ENCODE measurements at regions not wholly inside any gene's neighbourhood (a gene's known extent, or its start where the extent isn't known, plus 50 kb on each side); places are given as distances from the start of the nearest gene placed in this dataset.
"Not testable (repeated sequence)": the region's sequence is repeated elsewhere in the genome, so short reads cannot be mapped to it uniquely, and the experiment has no call there.

DNA sequence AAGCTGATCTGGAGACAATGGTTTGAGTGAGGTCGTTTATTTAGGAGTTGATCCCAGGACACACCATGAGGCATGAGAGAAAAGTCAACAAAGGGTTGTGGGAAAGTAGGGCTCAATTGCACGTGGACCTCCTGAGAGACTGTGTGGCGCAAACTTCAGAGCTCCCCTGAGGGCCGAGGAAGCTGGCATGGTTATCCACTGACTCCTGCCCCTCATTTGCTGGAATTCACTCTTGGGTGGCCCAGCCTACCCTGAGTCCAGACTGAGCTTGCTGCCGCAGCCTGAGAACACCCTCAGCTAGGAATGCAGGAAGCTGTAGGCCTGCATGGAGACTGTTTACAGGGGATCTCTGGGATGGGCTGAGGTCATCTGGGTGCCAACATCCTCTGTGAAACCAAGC is 301.0 kb downstream of the RWDD3 start:
- no peak for DNase-seq

DNA sequence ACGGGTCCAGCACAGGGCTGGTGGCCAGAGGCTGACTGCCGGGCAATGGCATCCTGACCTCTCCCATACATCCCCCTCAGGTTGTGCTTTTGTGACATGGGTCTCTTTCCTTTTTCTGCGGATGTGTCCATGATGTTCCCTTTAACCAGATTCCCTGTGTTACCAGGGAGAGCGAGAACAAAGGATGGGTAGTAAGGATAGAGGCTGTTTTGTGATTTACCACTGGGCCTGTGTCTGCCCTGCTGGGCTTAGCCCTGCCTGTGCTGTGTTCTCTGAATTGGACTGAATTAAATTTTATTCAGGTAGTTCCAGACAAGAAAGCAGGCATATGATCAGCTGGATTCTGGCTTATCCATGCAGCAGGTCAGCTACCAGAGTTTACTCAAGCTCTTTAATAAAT is 301.6 kb downstream of the RWDD3 start:
- DNase-seq: no peak

- DNase-seq: no peak
Measured at GRCh38 chr1:95536501-95536900, 302.5 kb downstream of the RWDD3 start.

DNA sequence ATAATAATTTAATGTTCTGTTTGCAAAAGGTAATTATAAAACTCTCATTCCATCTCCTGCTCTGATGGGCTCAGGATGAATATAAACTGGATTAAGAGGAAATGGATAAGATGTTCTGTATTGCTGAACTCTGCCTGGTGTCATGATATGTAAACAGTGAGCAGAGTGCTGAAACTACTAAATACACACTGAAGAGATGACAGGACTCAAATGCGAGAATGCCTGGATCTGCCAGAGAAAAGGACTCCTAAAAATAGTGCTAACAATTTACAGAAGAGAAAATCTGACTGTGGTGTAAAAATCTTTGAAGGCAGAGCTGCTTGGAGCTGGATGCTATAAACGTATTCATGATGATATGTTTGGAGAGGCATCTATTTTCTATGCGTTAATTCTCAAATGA is 303.2 kb downstream of the RWDD3 start:
- no peak for DNase-seq

DNA sequence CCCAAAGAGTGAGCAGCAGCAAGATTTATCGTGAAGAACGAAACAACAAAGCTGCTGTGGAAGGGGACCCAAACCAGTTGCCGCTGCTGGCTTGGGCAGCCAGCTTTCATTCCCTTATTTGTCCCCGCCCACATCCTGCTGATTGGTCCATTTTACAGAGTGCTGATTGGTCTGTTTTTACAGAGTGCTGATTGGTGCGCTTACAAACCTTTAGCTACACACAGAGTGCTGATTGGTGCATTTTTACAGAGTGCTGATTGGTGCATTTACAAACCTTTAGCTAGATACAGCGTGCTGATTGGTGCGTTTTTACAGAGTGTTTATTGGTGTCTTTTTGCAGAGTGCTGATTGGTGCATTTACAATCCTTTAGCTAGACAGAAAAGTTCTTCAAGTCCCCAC is 304.2 kb downstream of the RWDD3 start:
- not testable (repeated sequence) for DNase-seq

DNA sequence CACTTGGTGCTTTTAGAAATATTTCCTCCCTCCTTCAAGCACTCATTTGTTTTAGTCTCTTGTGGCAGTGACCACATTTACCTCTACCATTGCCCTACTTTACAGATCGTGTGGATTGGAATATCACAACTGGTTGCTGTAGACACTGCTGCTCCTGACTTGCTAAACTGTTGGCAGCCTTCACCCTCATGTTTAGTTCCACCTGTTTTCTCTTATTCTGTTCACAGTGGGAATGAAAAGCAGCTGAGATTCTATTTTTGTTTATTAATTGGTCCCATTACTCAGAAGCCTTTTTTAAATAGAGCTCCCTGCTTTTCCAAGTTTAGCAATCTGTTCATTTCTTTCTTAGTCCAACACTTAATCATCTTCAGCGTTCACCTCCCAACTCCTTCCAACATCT is 308.9 kb downstream of the RWDD3 start:
- DNase-seq: no peak

- no peak for DNase-seq
Measured at GRCh38 chr1:95547005-95547404, 313.0 kb downstream of the RWDD3 start.

- DNase-seq: no peak
Measured at GRCh38 chr1:95548211-95548610, 314.2 kb downstream of the RWDD3 start.

DNA sequence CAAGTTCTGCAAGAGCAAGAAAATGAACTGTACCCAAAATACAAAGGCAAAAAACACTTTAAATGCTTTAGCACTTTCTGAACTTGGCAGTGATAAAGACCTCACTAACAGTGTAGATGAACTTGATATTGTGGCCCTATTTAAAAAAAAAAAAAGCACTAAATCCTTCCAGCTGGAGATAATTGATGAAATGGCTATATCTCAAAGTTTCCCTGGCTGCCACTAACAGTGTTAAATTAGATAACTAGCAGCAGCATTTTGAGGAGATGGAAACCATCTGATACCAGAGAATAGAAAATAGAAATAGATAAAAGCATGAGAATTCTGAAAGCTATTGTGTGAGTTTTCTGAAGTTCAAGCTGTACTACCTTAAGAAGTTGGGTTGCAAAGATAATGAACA is 317.2 kb downstream of the RWDD3 start:
- no peak for DNase-seq

GRCh38 chr1:95553595-95553994 is 319.6 kb downstream of the RWDD3 start:
- no peak for DNase-seq

GRCh38 chr1:95554408-95554807 is 320.4 kb downstream of the RWDD3 start:
- no peak for DNase-seq

DNA sequence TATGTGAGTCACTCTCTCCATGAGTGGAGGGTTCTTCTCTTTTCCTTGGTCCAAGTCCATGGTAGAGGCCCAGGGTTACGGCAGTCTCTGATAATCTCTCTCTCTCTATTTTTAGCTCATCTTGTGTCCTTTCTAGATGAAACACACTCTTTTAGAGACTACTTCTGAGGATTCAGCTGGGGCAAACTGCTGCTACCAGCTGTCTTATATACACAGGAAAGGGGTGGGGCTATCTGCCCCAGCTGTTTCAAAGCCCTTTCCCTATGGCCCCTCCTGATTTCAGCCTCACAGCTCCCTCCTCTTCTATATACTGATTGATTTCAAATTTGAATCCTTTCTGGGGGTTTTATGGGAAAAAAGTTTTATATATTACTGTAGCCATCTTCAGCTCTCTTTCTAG is 324.8 kb downstream of the RWDD3 start:
- no peak for DNase-seq

DNA sequence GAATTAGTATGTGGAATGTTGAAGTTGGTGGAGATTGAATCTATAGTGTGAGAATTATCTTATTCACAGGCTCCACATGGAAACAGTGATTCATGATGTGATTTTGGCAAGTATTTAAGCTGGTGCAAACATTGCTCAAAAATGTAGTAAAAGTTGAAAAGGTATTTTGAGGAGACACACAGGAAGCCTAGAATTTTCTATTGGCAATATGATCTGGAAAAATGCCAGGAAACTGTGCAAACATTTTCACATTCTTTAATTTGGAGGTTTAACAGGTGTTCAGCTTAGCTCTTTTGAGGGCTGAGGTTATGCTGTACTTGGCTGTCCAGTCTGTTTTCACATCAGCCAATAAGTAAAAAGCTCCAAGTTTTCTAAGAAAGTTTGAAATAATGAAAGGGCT is 327.3 kb downstream of the RWDD3 start:
- DNase-seq: no peak

DNA sequence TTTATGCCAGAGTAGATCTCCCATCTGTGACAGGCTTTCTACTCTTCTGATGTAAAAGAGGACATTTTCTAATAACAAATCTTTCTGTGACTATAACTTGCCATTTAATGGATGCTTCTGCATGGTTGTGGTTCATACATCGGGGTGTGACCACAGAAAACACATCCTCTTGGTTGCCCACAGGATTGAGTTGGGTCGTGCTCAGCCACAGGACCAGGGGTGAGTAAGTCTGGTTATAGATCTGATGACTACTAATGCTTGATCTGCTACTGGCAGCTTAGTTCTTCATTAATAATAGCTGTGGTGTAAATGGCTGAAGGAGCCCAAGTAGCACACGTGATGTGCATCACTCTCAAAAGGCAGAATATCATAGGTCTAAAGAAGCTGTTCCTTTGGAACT is 328.2 kb downstream of the RWDD3 start:
- DNase-seq: no peak

DNA sequence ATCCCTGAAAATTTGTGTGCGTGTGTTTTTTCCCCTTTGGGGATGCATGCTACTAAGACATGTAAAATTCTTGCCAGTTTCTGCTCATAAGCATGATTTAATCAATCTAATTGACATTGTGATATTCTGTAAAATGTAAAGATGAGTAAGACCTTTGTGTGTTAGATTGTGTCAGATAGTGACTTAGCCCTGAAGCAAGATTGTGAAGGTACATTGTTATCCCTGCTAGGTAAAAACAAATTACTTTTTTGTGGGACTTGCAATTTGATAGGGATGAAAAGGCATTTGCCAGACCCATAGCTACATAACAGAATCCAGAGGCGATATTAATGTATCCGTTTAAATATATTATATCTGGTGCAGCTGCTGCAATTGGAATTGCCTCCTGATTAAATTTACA is 338.0 kb downstream of the RWDD3 start:
- DNase-seq: no peak

GRCh38 chr1:95572962-95573361 is 339.0 kb downstream of the RWDD3 start:
- DNase-seq: no peak

GRCh38 chr1:95575291-95575690 is 341.3 kb downstream of the RWDD3 start:
- no peak for DNase-seq

DNA sequence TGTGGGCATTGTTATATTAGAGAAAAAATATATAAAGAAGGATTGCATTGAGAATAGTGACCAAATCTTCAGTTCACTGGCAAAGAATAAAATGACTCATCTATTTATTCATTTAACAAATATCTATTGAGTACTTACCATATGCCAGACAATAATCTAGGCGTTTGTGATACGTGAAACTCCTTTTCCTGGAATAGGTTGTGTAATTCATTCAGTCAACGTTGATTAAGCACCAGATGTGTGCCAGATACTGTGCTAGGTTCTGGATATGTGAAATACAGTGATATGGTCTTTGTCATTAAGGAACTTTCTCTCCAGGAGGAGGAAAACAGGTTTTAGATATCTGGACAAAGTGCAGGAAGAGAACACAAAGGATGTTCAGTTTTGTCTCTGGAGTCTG is 344.5 kb downstream of the RWDD3 start:
- DNase-seq: no peak

DNA sequence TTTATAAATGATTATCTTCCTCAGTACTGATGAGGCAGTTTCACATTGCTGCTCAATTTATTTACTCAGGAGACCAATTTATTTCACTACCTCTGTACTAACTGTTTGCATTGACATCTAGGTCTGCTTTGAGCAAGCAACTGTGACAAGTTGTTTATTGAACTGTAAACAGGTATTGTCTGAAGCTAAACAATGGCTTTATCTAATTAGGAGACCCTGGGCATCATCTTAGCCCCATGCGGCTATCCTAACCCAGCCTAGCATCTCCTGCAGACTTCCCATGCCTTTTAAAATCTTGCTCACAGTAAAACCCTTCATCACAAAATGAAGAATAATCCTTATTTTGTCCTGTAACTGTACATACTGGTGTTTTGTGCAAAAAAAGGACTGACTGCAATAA is 348.2 kb downstream of the RWDD3 start:
- no peak for DNase-seq

DNA sequence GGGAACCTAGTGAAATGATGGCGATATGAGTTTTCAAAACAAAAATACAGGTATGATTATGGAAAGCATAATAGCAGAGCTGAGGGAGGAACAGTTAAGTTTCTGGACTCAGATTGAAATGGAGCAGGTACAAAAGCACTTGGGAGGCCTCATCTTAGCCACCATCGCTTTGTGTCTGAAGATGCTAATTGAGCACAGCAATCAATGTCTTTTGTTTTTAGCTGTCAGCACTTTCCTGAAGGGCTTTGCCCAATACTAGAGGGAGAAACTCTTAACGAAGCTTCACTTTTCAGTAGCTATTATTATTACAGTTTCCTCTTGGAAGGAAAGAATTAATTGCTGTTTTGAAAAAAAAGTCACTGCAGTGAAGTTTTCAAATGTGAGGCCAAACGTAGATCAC is 348.7 kb downstream of the RWDD3 start:
- DNase-seq: no peak

DNA sequence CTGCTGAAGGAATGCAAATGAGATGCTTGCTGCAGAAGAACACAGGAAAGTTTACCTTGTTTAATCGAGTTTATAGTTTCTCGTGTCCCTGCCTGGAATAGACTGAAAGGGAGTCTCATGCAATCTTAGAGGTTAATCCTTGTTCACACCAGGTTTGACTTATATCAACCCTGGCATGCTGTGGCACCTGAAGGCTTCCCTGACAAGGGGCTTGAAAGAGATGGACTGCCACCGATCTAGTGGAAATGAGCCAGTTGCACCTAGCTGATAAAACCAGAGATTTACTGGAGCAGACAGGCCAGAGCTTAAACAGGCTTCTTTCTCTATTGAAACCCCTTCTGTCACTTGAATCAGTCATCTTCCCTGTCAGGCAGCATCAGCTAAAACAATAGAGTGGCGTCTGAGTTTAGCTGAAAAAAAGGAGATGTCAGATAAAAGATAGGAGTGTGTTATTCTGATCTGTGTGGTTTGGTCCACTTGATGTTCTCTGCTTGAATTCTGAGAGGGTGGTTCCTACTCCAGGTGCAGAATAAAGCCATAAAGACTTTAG is 349.7 kb downstream of the RWDD3 start:
- no peak for DNase-seq

DNA sequence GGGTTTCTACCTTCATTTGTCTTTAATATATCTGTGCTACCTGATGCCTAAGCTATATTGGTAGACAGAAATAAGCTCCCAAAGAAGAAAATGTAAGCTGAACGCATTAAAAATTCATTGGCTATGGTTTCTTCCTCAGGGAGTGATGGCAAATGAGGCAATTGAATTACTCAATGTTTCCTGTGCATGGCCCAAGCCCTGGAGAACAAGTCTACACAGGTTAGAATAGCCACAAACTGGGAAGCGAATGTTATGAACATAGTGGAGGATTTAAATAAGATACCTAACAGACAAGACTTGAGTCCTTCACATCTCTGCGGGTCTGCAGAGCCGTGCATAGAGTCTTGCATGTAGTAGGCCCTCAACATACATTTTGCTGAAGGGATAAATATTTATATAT is 350.3 kb downstream of the RWDD3 start:
- DNase-seq: no peak

- no peak for DNase-seq
Measured at GRCh38 chr1:95604771-95605170, 370.8 kb downstream of the RWDD3 start.

DNA sequence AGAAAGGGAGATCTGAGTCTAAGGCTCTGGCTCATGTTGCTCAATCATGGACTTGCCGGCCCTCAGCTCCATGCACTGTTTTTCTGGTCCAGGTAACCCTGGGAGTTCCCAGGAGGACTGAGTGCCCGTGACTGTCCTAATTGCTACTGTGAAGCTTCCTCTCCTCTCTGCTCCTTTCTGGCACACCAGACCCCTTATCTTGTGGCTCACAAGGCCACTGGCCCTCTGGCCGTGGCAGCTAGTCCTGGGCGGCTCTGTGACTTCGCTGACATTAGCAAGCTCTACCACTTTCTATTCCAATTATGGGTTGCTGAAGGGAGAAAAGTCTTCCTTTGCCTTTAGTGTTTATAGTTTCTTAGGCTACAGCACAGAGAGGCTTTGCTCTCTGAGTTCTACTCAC is 380.2 kb downstream of the RWDD3 start:
- no peak for DNase-seq

GRCh38 chr1:95615421-95615820 is 381.4 kb downstream of the RWDD3 start:
- DNase-seq: no peak

GRCh38 chr1:95620076-95620475 is 386.1 kb downstream of the RWDD3 start:
- DNase-seq: no peak

Data from femur (tissue), 1 donor.